GOT3 (cell line): ENCODE measurements at regions not wholly inside any gene's neighbourhood (a gene's known extent, or its start where the extent isn't known, plus 50 kb on each side); places are given as distances from the start of the nearest gene placed in this dataset.
"Not testable (repeated sequence)": the region's sequence is repeated elsewhere in the genome, so short reads cannot be mapped to it uniquely, and the experiment has no call there.

Experiments used
- DNase-seq: peaks from one replicate; lab custom pipeline; 2025; ENCODE audit warnings: mixed read lengths; lab: John Stamatoyannopoulos, UW

GRCh38 chr16:62903961-62904502 is 867.8 kb upstream of the CDH8 start:
- DNase-seq, result no peak

- no peak for DNase-seq
Measured at GRCh38 chr16:62899737-62900136, 863.5 kb upstream of the CDH8 start.

GRCh38 chr16:62889097-62889496 is 852.9 kb upstream of the CDH8 start:
- no peak for DNase-seq

- no peak for DNase-seq
Measured at GRCh38 chr16:62883509-62883908, 847.3 kb upstream of the CDH8 start.

DNA sequence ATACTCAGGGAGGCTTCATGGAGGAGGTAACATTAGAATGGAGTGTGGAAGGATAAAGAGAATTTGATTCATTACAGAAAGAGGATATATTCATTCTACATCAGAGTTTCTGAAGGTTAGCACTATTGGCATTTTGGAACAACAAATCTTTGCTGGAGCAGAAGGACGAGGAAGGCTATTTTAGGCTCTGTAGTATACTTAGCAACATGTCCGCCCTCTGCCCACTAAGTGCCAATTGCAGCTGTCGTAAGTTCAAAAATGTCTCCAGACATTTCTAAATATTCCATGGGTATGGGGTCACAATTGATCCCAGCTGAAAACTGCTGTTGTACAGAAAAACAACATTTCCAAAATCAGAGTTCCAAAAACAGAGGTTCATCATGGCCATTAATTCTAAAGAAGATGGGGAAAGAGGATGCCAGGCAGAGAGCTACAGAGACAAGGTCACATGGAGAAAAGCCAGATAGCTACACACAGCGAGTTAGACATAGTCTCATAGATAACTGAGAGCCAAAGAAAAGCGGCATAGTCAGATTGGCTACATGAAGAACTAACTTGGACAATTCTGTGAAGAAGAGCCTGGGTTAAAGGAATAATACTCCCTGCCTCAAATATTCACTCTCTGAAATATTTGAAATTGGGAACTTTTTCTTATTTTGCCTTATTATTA is 846.4 kb upstream of the CDH8 start:
- DNase-seq, result no peak

- no peak for DNase-seq
Measured at GRCh38 chr16:62876133-62876532, 839.9 kb upstream of the CDH8 start.

GRCh38 chr16:62872339-62872738 is 836.1 kb upstream of the CDH8 start:
- DNase-seq, result no peak

DNA sequence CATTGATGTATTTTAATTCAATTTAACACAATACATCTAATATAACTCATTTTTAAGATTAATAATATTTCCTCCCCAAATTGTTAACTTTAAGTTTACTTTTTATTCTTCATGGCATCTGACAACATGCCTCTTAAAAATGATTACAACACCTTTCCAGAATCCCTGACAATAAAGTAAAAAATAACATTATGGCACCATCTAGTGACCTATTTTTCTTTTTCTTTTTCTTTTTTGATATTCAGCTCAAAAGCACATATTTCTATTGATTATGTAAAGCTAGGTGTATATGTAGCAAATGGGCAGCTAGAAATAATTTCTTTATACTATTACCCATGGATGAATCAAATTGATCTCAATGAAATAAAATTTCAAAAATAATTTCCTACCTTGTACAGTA is 834.3 kb upstream of the CDH8 start:
- DNase-seq, result no peak

DNA sequence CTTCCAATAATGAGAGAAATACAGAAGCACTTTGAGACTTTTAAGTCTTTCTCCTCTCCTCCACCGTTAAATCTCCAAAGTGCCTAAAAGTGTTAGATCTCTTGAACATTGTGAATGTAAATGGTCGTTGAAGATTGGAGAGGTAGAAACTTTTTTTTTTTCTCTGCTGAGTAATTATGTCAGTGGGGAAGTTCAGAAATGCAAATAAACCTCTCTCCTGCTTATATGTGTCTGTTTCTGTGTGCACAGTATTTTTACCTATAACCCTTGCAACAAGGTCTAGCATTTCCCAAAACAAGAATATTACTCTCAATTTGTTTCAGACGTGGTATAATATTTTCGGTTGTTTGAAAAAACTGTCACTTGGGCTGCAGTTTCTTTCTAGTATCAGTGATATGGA is 833.6 kb upstream of the CDH8 start:
- no peak for DNase-seq

DNA sequence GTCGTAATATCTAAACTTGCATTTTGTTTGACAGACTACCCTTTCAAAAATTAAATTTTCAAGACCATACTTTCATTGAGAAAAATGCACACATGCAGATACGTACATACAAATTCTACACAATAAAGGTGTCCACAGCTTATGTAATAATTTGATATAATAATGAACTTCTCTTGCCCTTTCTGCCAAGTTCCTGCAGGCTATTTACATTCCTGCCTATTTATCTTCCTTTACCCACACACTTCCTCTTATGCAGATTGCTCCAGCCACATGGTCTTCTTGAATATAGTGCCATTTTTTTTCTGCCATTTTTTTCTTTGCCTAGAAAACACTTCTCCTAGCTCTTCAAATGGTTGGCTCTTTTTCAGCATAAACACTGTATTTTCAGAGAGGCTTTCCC is 826.9 kb upstream of the CDH8 start:
- DNase-seq, result no peak

DNA sequence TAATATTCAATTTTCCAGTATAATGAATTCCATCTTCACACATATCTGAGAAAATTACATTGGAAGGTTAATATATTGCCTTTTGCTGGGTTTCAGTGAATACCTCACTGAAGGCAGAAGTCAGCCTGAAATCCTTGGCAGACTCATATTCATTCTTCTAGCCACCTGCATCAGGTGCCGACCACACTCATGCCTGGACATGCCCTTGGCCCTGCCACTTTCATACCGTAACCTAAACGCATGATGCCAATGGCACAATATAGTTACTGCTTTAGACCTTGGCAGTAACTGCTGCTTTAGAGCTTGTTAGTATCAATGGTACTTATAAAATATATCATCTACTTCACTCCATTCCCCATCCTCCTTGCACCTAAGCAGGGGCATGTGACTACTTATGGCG is 817.6 kb upstream of the CDH8 start:
- DNase-seq, result no peak

- DNase-seq, result no peak
Measured at GRCh38 chr16:62846399-62847057, 810.3 kb upstream of the CDH8 start.

DNA sequence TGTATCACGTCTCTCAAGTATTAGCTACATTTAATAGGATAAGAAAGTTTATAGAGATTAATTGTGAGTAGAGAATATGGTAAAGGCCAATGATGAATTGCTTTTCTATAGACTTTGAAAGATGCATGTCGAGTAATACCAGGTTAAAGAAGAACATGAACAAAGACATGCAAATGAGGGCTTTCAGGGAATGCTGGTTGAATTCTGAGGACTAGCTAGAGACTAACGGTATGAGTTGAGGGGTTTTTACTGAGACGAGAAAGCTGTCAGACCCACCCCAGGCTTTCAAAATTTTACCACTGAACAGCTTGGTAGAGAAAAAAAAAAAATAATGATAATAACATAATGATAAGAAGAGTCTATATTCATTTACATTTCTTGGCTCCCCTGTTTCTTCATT is 796.0 kb upstream of the CDH8 start:
- no peak for DNase-seq

DNA sequence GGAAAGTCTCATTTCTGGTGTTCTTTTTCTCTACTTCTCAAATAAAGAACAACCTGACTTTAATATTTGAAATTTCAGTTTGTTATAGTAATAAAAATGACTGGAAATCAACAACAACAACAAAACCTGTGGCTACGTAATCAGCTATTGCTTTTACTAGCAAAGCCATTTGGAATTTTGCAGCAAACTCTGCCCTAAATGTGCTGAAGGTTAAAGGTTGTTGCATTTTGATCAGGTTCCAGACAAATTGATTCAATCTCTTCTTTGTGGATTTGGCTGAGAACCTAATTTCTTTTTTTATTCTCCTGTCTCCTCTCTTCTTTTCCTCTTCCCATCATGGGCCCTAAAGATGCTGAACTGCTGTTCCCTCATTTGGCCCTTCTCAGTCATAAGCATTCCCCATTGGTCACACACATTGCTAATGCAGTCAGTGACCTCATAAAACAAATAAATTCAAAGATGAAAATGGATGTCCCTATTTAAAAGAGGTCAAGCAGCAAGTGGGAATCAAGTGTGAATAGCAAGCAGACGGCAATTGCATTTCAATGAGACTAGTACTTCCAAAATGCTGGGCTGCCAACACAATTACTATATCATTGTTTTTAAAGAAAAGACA is 795.1 kb upstream of the CDH8 start:
- DNase-seq, result no peak

GRCh38 chr16:62829607-62830006 is 793.4 kb upstream of the CDH8 start:
- no peak for DNase-seq

DNA sequence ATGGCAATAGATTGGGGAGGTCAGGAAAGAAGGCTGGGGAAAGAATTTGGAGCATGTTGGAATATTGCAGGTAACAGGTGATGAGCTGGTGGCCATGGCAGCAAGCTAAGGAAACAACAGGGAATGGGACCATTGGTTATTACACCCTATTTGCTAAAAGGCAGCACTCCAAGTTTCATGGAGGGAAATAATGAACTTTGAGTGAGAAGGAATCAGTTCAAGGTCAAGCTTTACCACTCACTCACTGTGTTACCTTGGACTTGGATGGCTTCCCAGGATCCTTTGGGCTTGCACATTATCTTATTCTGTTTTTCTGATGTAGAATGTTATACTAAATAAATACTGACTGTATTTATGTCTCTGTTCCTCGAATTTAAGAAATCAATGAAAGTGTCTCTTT is 792.8 kb upstream of the CDH8 start:
- DNase-seq, result no peak

DNA sequence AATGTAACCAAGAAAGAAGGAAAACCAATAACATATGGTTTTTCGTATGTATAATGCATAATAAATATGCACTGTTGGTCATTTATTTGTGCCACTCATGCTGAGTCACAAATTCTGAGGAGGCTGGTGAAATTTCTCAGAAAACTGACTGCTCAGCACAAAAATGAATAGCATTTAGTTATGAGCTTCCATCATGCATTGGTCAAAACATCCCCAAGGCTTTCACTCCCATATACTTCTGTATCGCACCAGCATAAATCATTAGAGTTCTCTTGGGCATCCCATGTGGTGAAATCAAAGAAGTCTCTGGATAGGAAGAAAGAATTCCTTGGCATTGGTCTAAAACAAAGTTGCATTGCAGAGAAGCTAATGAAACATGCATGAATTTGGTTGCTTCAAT is 785.6 kb upstream of the CDH8 start:
- DNase-seq, result no peak

DNA sequence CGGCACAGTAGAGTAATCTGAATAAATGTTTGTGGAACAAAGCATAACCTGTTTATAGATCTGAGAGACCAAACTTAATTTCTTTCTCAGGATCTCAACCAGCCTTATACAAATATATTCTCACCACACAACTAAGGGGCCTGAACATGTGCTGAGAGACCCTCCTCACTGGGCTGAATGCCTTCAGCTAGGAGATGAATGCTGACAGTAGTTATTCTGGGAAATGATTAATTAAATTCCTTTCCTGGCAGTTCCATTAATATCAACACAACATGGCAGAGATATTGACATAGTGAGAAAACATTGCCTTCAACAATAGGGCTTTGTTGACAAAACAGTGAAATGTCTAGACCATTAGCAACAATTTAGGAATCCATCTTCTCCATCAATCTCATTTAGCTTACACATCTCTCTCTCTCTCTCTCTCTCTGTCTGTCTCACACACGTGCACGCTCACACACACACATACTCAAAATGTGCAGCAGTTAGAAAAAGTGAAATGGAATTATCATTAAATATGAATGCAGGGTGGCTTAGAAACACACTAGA is 780.8 kb upstream of the CDH8 start:
- no peak for DNase-seq

GRCh38 chr16:62814891-62815290 is 778.7 kb upstream of the CDH8 start:
- DNase-seq, result no peak

DNA sequence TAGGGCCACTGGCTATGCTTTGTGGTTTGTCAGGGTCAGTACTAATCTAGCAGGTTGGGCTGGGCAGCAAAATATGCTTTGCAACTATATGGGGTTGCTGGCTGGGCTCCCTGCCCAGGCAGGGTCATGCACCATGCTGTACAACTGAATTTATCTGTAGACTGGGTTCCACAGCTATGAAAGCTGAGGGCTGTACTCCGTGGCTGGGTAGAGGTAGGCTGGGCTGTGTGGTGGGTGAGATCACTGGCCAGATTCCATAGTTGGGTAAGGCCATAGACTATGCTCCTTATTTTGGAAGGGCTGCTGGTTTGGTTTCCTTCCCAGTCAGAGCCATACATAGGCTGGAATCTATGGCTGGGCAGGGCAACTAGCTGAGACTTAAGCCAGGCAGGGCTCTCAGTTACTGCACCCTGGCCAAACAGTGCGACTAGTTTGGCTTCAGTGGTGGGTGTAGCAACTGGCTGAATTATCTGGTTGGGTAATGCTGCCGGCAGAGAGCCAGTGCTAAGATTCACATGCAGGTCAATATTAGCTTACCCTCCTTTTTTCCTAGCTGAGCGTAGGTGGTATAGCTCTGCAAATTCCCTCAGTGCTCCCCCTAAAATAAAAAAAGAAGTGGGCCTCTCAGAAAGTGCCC is 769.1 kb upstream of the CDH8 start:
- DNase-seq, result no peak

GRCh38 chr16:62794724-62795123 is 758.5 kb upstream of the CDH8 start:
- no peak for DNase-seq

DNA sequence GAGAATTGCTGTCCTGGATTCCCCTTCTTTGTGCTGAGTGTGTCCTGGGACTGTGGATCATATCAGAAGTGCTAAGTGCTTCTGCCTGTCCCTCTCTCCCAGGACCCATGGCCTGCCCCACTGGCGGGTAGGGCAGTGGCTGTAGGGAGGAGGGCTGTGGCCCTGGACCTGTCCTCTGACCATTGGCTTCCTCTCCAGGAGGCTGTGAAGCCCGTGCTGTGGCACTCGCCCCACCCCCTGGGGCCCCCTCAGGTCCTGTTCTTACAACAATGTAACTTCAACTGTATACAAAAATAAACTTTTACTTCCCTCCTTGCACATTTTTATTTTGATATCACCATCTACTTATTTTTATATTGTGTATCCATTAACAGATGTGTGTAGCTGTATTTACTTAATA is 743.8 kb upstream of the CDH8 start:
- not testable (repeated sequence) for DNase-seq

- no peak for DNase-seq
Measured at GRCh38 chr16:62764572-62764971, 728.3 kb upstream of the CDH8 start.
